Keratinocyte (primary cell): ENCODE measurements at regions not wholly inside any gene's neighbourhood (a gene's known extent, or its start where the extent isn't known, plus 50 kb on each side); places are given as distances from the start of the nearest gene placed in this dataset.

ENCODE experiments used
- DNase-seq: peaks from one replicate; pipeline ENCODE4 v3.0.0-alpha.2; 2011; ENCODE audit warnings: low read depth, missing footprints, low spot score
- FAIRE-seq: peaks from 2 replicates; lab custom pipeline; 2011; peaks lifted over from hg19 to GRCh38; lab: Jason Lieb, UNC
- H2AFZ ChIP-seq: 2 replicates; pipeline ENCODE4 v1.6.0; 2012; ENCODE audit warnings: low read length, control low read depth, inconsistent platforms; ENCODE audit not compliant: control insufficient read depth
- H3K27ac ChIP-seq: 2 replicates; pipeline ENCODE4 v1.5.1; 2011; ENCODE audit warnings: low read length; ENCODE audit not compliant: control insufficient read depth, insufficient read depth
- H3K27me3 ChIP-seq: 3 replicates; pipeline ENCODE4 v1.6.0; 2011; ENCODE audit warnings: low read length; ENCODE audit not compliant: control insufficient read depth, insufficient read depth; ENCODE audit errors: extremely low read depth
- H3K36me3 ChIP-seq, 2 experiments: 2 replicates in 1 of 2; 3 replicates in 1 of 2; pipeline ENCODE4 v1.5.1; 2011; ENCODE audit warnings: low read length in 2 of 2, mild to moderate bottlenecking in 1 of 2; ENCODE audit not compliant: control insufficient read depth in 2 of 2, insufficient read depth in 2 of 2; ENCODE audit errors: extremely low read depth in 1 of 2
- H3K4me1 ChIP-seq: 3 replicates; pipeline ENCODE4 v1.5.1; 2011; ENCODE audit warnings: low read length; ENCODE audit not compliant: control insufficient read depth, insufficient read depth; ENCODE audit errors: extremely low read depth
- H3K4me2 ChIP-seq: 3 replicates; pipeline ENCODE4 v1.6.0; 2011; ENCODE audit warnings: low read depth, low read length; ENCODE audit not compliant: control insufficient read depth, insufficient read depth; ENCODE audit errors: extremely low read depth
- H3K4me3 ChIP-seq, 3 experiments: fragments of 200-600 bp in 1 of 3; sonication (generic) in 1 of 3; 2 replicates in 2 of 3; 3 replicates in 1 of 3; pipeline ENCODE4 v1.5.1; 2011 to 2016; ENCODE audit warnings: low read length in 3 of 3, mild to moderate bottlenecking in 3 of 3, control low read depth in 2 of 3, inconsistent platforms in 1 of 3, low read depth in 1 of 3, mixed read lengths in 1 of 3, mixed run types in 1 of 3, moderate library complexity in 1 of 3; ENCODE audit not compliant: control insufficient read depth in 2 of 3, insufficient read depth in 2 of 3; ENCODE audit errors: extremely low read depth in 1 of 3
- H3K79me2 ChIP-seq: 2 replicates; pipeline ENCODE4 v1.6.0; 2012; ENCODE audit warnings: low read length; ENCODE audit not compliant: control insufficient read depth, insufficient read depth
- H3K9ac ChIP-seq: 3 replicates; pipeline ENCODE4 v1.6.0; 2011; ENCODE audit warnings: low read length; ENCODE audit not compliant: control insufficient read depth, insufficient read depth; ENCODE audit errors: extremely low read depth
- H3K9me1 ChIP-seq: 3 replicates; pipeline ENCODE4 v1.6.0; 2011; ENCODE audit warnings: low read length; ENCODE audit not compliant: control insufficient read depth, insufficient read depth; ENCODE audit errors: extremely low read depth
- H3K9me3 ChIP-seq: 2 replicates; pipeline ENCODE4 v1.5.1; 2012; ENCODE audit warnings: low read depth, low read length; ENCODE audit not compliant: control insufficient read depth
- H4K20me1 ChIP-seq: 3 replicates; pipeline ENCODE4 v1.6.0; 2011; ENCODE audit warnings: low read length; ENCODE audit not compliant: control insufficient read depth, insufficient read depth; ENCODE audit errors: extremely low read depth
- CTCF ChIP-seq, 3 experiments: IDR thresholded peaks in 1 of 3; conservative IDR thresholded peaks in 1 of 3; optimal IDR thresholded peaks in 1 of 3; 2 replicates in 2 of 3; 3 replicates in 1 of 3; pipeline versions ENCODE3 to v1.5.1; 2011; ENCODE audit warnings: low read length in 3 of 3, mild to moderate bottlenecking in 3 of 3, moderate library complexity in 2 of 3, control low read depth in 1 of 3, inconsistent platforms in 1 of 3; ENCODE audit not compliant: insufficient read depth in 2 of 3; ENCODE audit errors: extremely low read depth in 1 of 3
- EZH2 ChIP-seq: IDR thresholded peaks from one replicate; pipeline ENCODE4 v1.6.1; 2012; ENCODE audit warnings: inconsistent platforms, mild to moderate bottlenecking, low read length, moderate library complexity
- dilution Hi-C: fragments of 300-500 bp; cut with MboI; formaldehyde crosslinking; loops from one replicate; pipeline ENCODE4 v1.7.0; 2020; ENCODE audit warnings: low sequenced_read_pairs; ENCODE audit not compliant: extremely low pct_ligation_motif_present

- H3K36me3 ChIP-seq = no peaks in the 10 kb centered on the region
- H3K4me1 ChIP-seq = no peaks in the 10 kb centered on the region
- dilution Hi-C loops = no loop called here
- no peaks in the 10 kb centered on the region for H4K20me1 ChIP-seq
- H3K79me2 ChIP-seq = no peaks in the 10 kb centered on the region
- no peak overlapping the region for H3K9ac ChIP-seq
- no peak overlapping the region for H2AFZ ChIP-seq
- DNase-seq (no peak), FAIRE-seq (no peak)
- no peaks in the 10 kb centered on the region for H3K27me3 ChIP-seq
- H3K9me1 ChIP-seq = no peaks in the 10 kb centered on the region
- no peak overlapping the region for H3K4me2 ChIP-seq
- H3K4me3 ChIP-seq = no peak overlapping the region
- H3K9me3 ChIP-seq = no peaks in the 10 kb centered on the region
- no peak overlapping the region for H3K27ac ChIP-seq
- no peak for TF ChIP-seq CTCF (optimal IDR thresholded peaks at IDR 0.05 in 1 of 3, IDR thresholded peaks at IDR 0.05 in 1 of 3, conservative IDR thresholded peaks at IDR 0.05 in 1 of 3; ENCODE audit: extremely low read depth in 1 of 3, insufficient read depth in 2 of 3, low read length in 3 of 3)
- no peak for TF ChIP-seq EZH2
Measured at GRCh38 chr1:222049176-222049575, 307.3 kb upstream of the DUSP10 start.

GRCh38 chr1:222048094-222048595, 306.3 kb upstream of the DUSP10 start:
- Histone ChIP-seq H3K4me1 (no peaks in the 10 kb centered on the region), H3K9me3 (no peaks in the 10 kb centered on the region), H3K4me3 (no peak overlapping the region), H3K9me1 (no peaks in the 10 kb centered on the region), H3K27ac (no peak overlapping the region), H3K79me2 (no peaks in the 10 kb centered on the region), H3K4me2 (no peak overlapping the region), H3K9ac (no peak overlapping the region), H3K36me3 (no peaks in the 10 kb centered on the region), H2AFZ (no peak overlapping the region), H4K20me1 (no peaks in the 10 kb centered on the region), H3K27me3 (no peaks in the 10 kb centered on the region)
- DNase-seq (no peak), FAIRE-seq (no peak)
- TF ChIP-seq CTCF (optimal IDR thresholded peaks at IDR 0.05 in 1 of 3, IDR thresholded peaks at IDR 0.05 in 1 of 3, conservative IDR thresholded peaks at IDR 0.05 in 1 of 3; ENCODE audit: extremely low read depth in 1 of 3, insufficient read depth in 2 of 3, low read length in 3 of 3) (no peak), EZH2 (no peak)
- dilution Hi-C loops = no loop called here
